Ascending aorta (tissue), 2 donors: ENCODE measurements at regions not wholly inside any gene's neighbourhood (a gene's known extent, or its start where the extent isn't known, plus 50 kb on each side); places are given as distances from the start of the nearest gene placed in this dataset.

Source experiments
- DNase-seq, 2 donors: peaks; one replicate each; pipeline ENCODE4 v3.0.0-alpha.2; 2019; ENCODE audit warnings: low spot score in 2 of 2
- H3K27ac ChIP-seq, 2 donors: fragments of 200-600 bp; sonication (generic); one replicate each; pipeline ENCODE4 v1.5.1; 2016 to 2017; ENCODE audit warnings: mild to moderate bottlenecking in 1 of 2
- H3K27me3 ChIP-seq: fragments of 200-600 bp; sonication (generic); one replicate; pipeline ENCODE4 v1.5.1; 2017
- H3K36me3 ChIP-seq, 2 donors: fragments of 200-600 bp; sonication (generic); one replicate each; pipeline ENCODE4 v1.5.1; 2016
- H3K4me1 ChIP-seq, 2 donors: fragments of 200-600 bp; sonication (generic); one replicate each; pipeline ENCODE4 v1.5.1; 2016 to 2017; ENCODE audit warnings: mild to moderate bottlenecking in 1 of 2
- H3K4me3 ChIP-seq, 2 donors: fragments of 200-600 bp; sonication (generic); one replicate each; pipeline ENCODE4 v1.5.1; 2016 to 2017; ENCODE audit warnings: mild to moderate bottlenecking in 1 of 2
- H3K9me3 ChIP-seq, 2 donors: fragments of 200-600 bp; sonication (generic); one replicate each; pipeline ENCODE4 v1.5.1; 2016
- intact Hi-C: fragments of 100-400 bp; cut with DNase I; formaldehyde crosslinking; loops from one replicate; pipeline ENCODE4 v1.15.1; 2023
- TF ChIP-seq, protein P1 (sequence below), 3 experiments: fragments of 200-600 bp in 2 of 3; fragments of 450-650 bp in 1 of 3; sonication (generic) in 2 of 3; IDR thresholded peaks; one replicate each; pipeline ENCODE4 v1.5.1; 2016 to 2019; ENCODE audit warnings: antibody characterized with exemption in 3 of 3, mild to moderate bottlenecking in 1 of 3, moderate library complexity in 1 of 3

- Histone ChIP-seq H3K9me3 (peaks cover 0 to 10% of the 10 kb centered on the region in 2 donors), H3K4me3 (no peak overlapping the region), H3K4me1 (no peaks in the 10 kb centered on the region), H3K27ac (no peak overlapping the region), H3K36me3 (no peaks in the 10 kb centered on the region), H3K27me3 (no peaks in the 10 kb centered on the region)
- intact Hi-C loops: no loop called here
- DNase-seq: no peak
- TF ChIP-seq, protein P1, sequence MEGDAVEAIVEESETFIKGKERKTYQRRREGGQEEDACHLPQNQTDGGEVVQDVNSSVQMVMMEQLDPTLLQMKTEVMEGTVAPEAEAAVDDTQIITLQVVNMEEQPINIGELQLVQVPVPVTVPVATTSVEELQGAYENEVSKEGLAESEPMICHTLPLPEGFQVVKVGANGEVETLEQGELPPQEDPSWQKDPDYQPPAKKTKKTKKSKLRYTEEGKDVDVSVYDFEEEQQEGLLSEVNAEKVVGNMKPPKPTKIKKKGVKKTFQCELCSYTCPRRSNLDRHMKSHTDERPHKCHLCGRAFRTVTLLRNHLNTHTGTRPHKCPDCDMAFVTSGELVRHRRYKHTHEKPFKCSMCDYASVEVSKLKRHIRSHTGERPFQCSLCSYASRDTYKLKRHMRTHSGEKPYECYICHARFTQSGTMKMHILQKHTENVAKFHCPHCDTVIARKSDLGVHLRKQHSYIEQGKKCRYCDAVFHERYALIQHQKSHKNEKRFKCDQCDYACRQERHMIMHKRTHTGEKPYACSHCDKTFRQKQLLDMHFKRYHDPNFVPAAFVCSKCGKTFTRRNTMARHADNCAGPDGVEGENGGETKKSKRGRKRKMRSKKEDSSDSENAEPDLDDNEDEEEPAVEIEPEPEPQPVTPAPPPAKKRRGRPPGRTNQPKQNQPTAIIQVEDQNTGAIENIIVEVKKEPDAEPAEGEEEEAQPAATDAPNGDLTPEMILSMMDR (IDR thresholded peaks at IDR 0.05): no peak
These were observed 154.1 kb downstream of the SOCS6 start for GRCh38 chr18:70442933-70443332.

GRCh38 chr18:70432804-70433400 lies 144.1 kb downstream of the SOCS6 start:
- H3K36me3 ChIP-seq: no peaks in the 10 kb centered on the region
- TF ChIP-seq, protein P1 (IDR thresholded peaks at IDR 0.05): no peak
- intact Hi-C loops: no loop called here
- H3K27me3 ChIP-seq: no peaks in the 10 kb centered on the region
- no peaks in the 10 kb centered on the region for H3K4me1 ChIP-seq
- no peak overlapping the region for H3K4me3 ChIP-seq
- no peak overlapping the region for H3K27ac ChIP-seq
- peak in 1 of 2 donors; percentile 15 for DNase-seq
- no peaks in the 10 kb centered on the region for H3K9me3 ChIP-seq

DNA sequence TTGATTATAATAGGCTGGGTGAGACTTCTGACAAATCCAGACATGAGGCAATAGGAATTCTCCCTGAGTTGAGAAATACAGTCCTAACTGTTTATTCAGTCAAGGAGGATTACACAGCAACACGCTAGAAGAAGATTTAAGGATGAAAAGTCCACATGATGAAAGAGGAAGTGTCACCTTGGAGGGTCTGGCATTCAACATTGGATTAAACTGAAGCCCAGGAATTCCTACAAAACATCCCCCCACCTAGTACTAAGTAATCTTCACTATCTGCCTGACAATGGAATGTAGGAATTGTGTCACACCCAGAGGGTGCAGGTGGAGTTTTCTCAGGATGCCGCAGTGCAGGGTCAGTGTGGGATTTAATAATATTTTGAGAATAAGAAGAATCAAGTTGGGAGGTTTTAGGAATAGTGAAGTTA lies 142.4 kb downstream of the SOCS6 start:
- no peaks in the 10 kb centered on the region for H3K36me3 ChIP-seq
- H3K4me3 ChIP-seq: no peak overlapping the region
- no peaks in the 10 kb centered on the region for H3K4me1 ChIP-seq
- no peak overlapping the region for H3K27ac ChIP-seq
- no peaks in the 10 kb centered on the region for H3K27me3 ChIP-seq
- DNase-seq: peak in 1 of 2 donors; percentile 5
- TF ChIP-seq, protein P1 (IDR thresholded peaks at IDR 0.05): no peak
- intact Hi-C loops: no loop called here
- no peaks in the 10 kb centered on the region for H3K9me3 ChIP-seq

GRCh38 chr18:70430501-70431173 lies 141.8 kb downstream of the SOCS6 start:
- no peak for DNase-seq
- Histone ChIP-seq H3K27me3 (no peaks in the 10 kb centered on the region), H3K4me1 (no peaks in the 10 kb centered on the region), H3K4me3 (no peak overlapping the region), H3K36me3 (no peaks in the 10 kb centered on the region), H3K27ac (no peak overlapping the region), H3K9me3 (no peaks in the 10 kb centered on the region)
- intact Hi-C loops: no loop called here
- TF ChIP-seq, protein P1 (IDR thresholded peaks at IDR 0.05): no peak

DNA sequence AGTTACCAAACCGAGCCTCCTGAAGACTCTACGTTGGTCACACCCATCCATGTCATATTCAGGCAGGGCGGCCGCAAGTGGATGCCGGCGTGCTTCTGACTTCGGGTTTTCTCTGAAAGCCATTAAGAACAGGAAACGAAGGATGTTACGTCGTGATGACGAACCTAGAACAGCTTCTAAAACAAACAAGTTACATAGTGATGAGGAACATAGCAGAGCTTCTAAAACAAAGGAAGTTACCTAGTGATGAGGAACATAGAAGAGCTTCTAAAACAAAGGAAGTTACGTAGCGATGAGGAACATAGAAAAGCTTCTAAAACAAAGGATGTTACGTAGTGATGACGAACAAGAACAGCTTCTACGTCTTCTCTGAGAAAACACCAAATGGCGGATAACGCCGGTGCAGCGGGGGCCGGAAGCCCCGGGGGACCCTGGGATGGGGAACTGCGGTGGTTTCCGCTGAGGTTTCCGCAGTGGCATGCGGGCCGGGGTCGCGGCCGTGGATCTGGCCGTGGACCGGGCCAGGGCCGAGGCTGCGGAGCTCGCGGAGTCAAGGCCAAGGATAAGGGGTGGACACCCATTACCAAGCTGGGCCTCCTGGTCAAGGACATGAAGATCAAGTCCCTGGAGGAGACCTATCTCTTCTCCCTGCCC lies 141.1 kb downstream of the SOCS6 start:
- no peaks in the 10 kb centered on the region for H3K36me3 ChIP-seq
- peak in 1 of 2 donors; percentile 38 for DNase-seq
- H3K27ac ChIP-seq: no peak overlapping the region
- no peaks in the 10 kb centered on the region for H3K9me3 ChIP-seq
- no peak overlapping the region for H3K4me3 ChIP-seq
- no peaks in the 10 kb centered on the region for H3K4me1 ChIP-seq
- intact Hi-C loops: loop anchor here (10.0 kb wide), 2 partner anchors 385 to 1715 kb away; partner anchors contain the start of gene TMX3
- no peaks in the 10 kb centered on the region for H3K27me3 ChIP-seq
- TF ChIP-seq, protein P1 (IDR thresholded peaks at IDR 0.05): no peak
